GM18907 (cell line): ENCODE measurements at regions not wholly inside any gene's neighbourhood (a gene's known extent, or its start where the extent isn't known, plus 50 kb on each side); places are given as distances from the start of the nearest gene placed in this dataset.

Experiments used
- ATAC-seq: cut with Tn5 transposase; IDR thresholded peaks from one replicate; pipeline ENCODE4 v1.9.1; 2021; ENCODE audit warnings: mild to moderate bottlenecking, moderate library complexity; ENCODE audit not compliant: unreplicated experiment

- no peak for ATAC-seq
Observed at GRCh38 chr6:106918115-106918514, 56.4 kb downstream of the CD24 start.

- no peak for ATAC-seq
Observed at GRCh38 chr6:106916891-106917290, 57.6 kb downstream of the CD24 start.

- ATAC-seq, result peak; percentile 74
Observed at GRCh38 chr6:106913676-106914280, 60.8 kb downstream of the CD24 start.

DNA sequence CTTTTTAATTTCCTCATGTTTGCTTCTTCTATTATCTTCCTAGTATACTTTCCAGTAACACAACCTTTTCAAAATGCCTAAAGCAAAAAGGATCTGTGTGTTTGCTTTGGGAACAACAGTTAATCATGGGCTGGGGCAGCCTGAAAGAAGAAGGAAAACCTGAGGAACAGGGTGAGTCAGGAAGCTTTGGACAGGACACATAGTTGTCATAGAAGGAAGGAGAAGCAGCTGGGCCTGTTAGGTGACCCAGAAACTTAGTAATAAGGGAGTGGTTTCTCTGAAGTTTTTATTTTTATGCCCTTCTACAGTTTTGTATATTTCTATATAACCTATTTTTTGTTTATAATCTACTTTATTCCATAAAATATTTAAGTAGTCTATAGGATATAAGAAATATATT, 61.4 kb downstream of the CD24 start:
- no peak for ATAC-seq

- ATAC-seq, result no peak
Observed at GRCh38 chr6:106912091-106912490, 62.4 kb downstream of the CD24 start.

DNA sequence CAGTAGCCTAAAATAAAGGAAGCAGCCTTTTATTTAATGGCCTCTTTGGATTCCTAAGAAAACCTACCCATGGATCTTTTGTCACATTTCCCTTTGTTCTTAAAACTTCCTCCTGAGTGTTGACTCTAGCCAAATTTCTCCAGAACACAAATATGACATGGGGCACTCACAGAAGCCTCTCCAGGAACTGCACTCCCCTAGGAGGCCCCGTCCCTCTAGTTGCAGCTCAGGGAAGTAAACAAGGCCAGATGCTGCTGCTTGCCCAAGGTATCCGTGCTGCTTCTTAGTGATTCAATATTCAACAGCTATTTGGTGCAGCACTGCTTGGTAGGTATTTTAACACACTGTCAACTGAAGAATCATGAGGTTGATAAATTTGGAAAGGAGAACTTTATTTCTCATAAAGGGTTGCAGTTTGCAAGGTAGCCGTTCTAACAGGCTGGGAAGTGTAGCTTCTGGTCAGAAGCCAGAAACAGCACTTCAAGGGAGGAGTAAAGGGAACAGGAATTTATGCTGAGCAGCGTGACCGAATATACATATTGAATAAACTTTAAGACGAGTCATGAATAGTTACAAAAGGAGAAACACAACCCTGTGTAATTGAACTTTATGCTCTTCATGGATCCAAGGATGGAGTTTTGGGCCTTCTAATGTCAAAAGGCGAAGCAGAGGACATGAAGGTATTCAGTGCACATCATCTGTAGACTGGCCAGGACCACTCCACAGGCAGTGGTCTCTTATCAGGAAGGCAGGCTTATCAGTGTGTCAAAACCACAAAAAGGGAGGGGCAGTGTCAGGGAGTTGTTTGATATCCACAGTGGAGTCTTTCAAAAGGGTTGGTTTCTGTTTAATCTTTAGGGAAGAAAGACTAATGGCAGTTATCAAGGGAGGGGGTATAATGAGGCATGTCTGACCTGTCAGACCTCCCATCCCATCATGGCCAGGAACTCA, 63.3 kb downstream of the CD24 start:
- ATAC-seq, result no peak

DNA sequence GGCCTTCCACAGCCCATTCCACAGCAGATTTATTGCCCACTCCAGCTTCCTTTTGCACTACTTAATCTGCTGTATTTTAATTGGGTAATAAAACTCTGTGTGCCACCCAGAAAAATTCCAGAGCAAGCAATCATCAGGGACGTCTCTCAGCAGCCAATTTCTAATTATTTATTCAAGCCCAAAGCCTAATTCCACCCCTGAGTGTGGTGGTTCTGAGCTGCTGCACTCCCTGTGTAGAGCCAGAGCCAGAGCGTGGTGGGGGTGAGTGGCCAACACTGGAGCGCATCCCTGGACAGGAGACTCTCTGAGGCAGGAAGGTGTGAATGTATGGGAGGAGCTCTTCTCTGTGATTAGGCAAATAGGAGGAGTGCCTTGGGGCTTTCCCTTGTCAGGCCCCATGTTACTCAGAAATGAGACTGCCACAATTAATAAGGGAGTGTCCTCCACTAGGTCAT, 66.1 kb downstream of the CD24 start:
- ATAC-seq, result no peak

DNA sequence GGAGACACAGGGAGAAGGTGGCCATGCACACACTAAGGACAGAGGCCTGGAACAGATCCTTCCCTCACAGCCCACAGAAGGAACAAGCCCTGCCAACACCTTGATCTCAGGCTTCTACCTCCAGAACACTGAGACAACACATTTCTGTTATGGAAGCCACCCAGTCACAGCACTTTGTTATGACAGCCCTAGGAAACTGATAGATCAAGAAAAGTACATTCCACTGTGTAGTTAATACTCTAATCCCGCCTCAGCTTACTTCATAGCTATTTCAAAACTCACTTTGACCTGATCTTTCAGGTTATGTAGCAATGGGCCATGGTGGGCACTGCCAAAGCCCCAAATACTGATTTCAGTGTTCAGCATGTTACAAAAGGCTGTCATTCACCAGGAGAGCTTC, 66.8 kb downstream of the CD24 start:
- no peak for ATAC-seq

DNA sequence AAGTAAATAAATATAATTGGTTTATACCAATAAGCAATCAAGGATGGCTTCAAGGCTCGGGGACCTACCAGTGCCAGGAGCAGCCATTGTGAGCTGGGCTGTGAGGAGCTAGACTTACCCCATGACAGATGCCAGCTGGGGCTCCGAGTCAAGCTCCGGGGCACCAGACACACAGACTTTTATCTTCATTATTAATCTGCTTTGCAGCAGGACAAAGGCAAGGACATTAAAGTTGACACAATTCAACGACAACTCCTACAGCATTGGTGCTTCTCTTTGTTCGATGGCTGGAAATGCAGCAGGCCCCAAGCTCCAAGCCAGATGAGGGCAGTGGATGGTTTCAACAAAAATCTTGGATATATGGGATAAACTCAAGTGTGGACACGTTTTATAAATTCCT, 68.3 kb downstream of the CD24 start:
- no peak for ATAC-seq

DNA sequence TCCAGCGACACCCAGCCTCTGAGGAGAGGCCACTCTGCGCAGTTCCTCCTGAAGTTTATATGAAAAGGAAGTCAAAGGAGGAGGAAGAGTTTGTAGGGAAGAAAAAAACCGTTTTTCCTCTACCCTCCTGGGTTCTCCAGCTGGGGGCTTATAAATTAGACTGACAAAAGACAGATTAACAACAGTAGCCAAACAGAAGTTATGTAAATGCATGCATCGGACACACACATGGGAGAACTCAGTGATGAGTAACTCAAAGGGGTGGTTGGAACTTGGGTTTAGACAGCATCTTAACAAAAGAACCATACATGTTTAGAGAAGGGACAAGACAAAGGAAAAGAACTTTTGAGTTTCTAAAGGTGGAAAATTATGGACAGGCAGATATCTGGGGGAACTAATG, 71.2 kb downstream of the CD24 start:
- ATAC-seq, result no peak

- ATAC-seq, result no peak
Observed at GRCh38 chr6:106901062-106901461, 73.5 kb downstream of the CD24 start.

DNA sequence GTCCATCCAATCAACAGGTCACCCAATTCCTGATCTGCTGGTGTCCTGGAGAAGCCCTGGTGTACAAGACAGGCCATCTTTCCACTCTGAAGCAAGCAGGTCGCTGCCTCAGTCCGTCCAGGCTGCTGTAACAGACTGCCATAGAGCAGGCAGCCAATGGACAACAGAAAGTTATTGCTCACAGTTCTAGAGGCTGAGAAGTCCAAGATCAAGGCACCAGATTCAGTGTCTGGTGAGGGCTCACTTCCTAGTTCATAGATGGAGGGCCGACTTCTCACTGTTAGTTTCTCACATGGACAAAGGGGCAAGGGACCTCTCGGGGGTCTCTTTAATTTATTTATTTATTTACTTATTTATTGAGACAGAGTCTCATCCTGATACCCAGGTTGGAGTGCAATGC, 74.8 kb downstream of the CD24 start:
- ATAC-seq, result no peak

GRCh38 chr6:106897580-106897979, 76.9 kb downstream of the CD24 start:
- no peak for ATAC-seq

GRCh38 chr6:106895703-106896040, 78.9 kb downstream of the CD24 start:
- ATAC-seq, result no peak

DNA sequence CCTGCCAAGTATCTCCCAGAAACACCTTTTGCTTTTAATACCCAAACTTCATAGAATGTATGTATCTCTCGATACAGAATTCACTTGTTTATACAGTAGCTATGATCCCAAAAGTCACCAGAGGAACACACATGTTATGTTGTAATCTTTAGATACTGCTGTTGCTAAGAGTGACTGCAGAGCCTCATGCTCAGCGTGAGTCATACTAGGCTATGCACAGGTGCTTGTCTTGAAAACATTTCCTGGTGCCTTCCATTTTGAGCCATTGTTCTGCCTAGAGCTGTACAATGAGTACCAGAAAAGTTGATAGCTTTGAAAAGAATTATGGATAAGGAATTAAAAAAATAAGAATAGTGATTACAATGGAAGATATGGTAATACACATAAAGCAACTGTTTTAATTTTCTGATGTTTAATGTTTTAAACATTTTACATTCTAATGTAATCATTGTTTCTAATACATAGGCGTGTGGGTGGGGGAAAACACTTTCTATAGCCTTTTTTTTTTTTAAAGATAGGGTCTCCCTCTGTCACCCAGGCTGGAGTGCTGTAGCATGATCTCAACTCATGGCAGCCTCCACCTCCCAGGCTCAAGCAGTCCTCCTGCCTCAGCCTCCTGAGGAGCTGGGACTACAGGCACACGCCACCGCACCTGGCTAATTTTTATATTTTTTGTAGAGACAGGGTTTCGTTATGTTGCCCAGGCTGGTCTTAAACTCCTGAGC, 79.4 kb downstream of the CD24 start:
- ATAC-seq, result no peak

DNA sequence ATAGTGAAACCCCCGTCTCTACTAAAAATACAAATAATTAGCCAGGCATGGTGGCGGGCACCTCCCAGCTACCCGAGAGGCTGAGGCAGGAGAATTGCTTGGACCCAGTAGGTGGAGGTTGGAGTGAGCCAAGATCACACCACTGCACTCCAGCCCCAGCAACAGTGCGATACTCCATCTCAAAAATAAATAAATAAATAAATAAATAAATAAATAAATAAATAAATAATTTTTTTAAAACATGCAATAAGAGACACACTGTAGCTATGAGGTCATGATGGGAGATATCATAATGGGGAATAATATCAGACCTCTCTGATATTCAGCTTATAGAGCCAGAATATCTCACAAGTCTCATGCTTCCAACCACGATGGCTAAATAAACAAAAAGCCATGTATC, 82.3 kb downstream of the CD24 start:
- no peak for ATAC-seq

- no peak for ATAC-seq
Observed at GRCh38 chr6:106890447-106890846, 84.1 kb downstream of the CD24 start.

DNA sequence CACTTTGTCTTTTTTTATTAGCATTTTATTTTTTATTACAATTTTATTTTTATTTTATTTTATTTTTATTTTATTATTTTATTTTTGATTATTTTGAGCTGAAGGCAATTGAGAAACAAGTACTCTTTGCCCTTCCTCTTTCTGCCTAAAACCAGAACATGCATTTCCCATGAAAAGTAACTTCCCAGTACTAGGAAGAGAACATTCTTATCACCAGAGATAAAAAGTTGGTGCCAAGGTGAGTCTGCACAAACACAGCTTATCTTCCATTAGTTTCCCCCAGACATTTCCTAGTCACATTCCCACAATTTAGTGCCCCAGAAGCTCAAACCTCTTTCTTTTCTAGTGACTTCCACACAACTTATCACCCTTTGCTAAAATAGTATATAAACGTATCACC, 84.8 kb downstream of the CD24 start:
- no peak for ATAC-seq

GRCh38 chr6:106886922-106887797, 87.4 kb downstream of the CD24 start:
- ATAC-seq, result no peak

DNA sequence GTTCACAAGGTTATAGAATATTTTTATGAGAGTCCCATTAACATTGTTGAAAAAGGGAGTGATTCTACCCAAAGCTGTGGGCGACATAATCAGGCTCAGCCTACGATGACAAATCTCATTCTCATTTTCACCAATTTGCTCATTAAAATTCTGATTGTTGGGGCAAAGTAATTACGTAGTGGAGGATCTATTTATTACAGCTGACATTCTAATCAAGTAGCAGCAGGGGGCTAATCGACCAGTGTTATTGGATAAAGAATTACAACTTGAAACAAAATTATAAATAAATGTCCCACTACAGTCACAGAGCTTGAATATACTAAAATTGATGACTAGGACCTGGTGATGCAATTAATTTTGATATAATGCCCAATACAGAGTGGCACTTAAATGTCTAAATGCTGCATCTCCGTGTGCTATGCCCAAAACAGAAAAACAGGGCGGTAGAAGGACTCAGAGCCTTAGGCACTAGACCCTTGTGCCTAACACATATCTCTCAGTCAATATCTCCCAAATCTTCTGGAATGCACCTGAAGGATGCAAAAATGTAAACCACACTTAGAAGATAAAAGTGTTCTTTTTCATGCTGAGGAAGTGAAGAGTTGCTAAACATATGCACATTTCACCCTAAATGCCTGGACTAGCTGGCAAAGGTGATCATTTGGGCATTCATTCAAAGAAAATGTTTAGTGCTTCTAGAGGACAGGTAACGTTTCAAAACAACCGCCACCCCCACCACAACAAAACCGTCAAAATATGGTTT, 88.3 kb downstream of the CD24 start:
- ATAC-seq, result no peak
